HEK293 (cell line): ENCODE measurements at regions not wholly inside any gene's neighbourhood (a gene's known extent, or its start where the extent isn't known, plus 50 kb on each side); places are given as distances from the start of the nearest gene placed in this dataset.

Experiments
- CTCF ChIA-PET: fragments of 350-600 bp; formaldehyde crosslinking; extraction: SDS; loops from one replicate; lab custom pipeline; 2021; ENCODE audit warnings: antibody characterized with exemption; lab: Yijun Ruan, JAX
- POLR2A ChIA-PET: fragments of 300-600 bp; formaldehyde crosslinking; extraction: SDS; loops from one replicate; lab custom pipeline; 2020; ENCODE audit warnings: antibody characterized with exemption, inconsistent platforms; lab: Yijun Ruan, JAX
- H3K27ac ChIP-seq: fragments of 200-500 bp; sonication (Bioruptor generic); 2 replicates; pipeline ENCODE4 v1.5.1; 2014; ENCODE audit warnings: low read depth, low read length, control low read depth, inconsistent platforms; ENCODE audit errors: extremely low read depth
- H3K36me3 ChIP-seq, 2 experiments: fragments of 200-500 bp in 1 of 2; sonication (Bioruptor generic) in 1 of 2; 1 replicate in 1 of 2; 2 replicates in 1 of 2; pipeline ENCODE4 v1.5.1; 2014 to 2017; ENCODE audit warnings: inconsistent platforms in 2 of 2, low read length in 2 of 2; ENCODE audit not compliant: control insufficient read depth in 2 of 2, insufficient read depth in 1 of 2
- H3K4me1 ChIP-seq: fragments of 200-500 bp; sonication (Bioruptor generic); 2 replicates; pipeline ENCODE4 v1.5.1; 2014; ENCODE audit warnings: mild to moderate bottlenecking, low read length, inconsistent platforms; ENCODE audit not compliant: control insufficient read depth, insufficient read depth
- H3K4me3 ChIP-seq: 2 replicates; pipeline ENCODE4 v1.5.1; 2011; ENCODE audit warnings: low read depth, mild to moderate bottlenecking, control low read depth, low read length, moderate library complexity
- H3K9me3 ChIP-seq: fragments of 200-500 bp; sonication (Bioruptor generic); 2 replicates; pipeline ENCODE4 v1.5.1; 2014; ENCODE audit warnings: low read depth, low read length, inconsistent platforms; ENCODE audit not compliant: control insufficient read depth, insufficient read depth
- BCL6B ChIP-seq: fragments of 450-650 bp; formaldehyde crosslinking; IDR thresholded peaks from 2 replicates; pipeline ENCODE4 v1.5.1; 2017; ENCODE audit warnings: missing biosample characterization, missing genetic modification characterization
- GLI2 ChIP-seq: fragments of 450-650 bp; formaldehyde crosslinking; IDR thresholded peaks from 2 replicates; pipeline ENCODE4; 2017; ENCODE audit warnings: missing biosample characterization, missing genetic modification characterization, low read depth, borderline replicate concordance
- GLIS1 ChIP-seq: fragments of 450-650 bp; formaldehyde crosslinking; IDR thresholded peaks from 2 replicates; pipeline ENCODE4 v1.5.1; 2016; ENCODE audit warnings: missing biosample characterization, missing genetic modification characterization
- KLF16 ChIP-seq: fragments of 450-650 bp; formaldehyde crosslinking; IDR thresholded peaks from 2 replicates; pipeline ENCODE4 v1.5.1; 2017; ENCODE audit warnings: missing biosample characterization, missing genetic modification characterization
- SALL2 ChIP-seq: fragments of 450-650 bp; formaldehyde crosslinking; IDR thresholded peaks from 2 replicates; pipeline ENCODE4 v1.5.0; 2017; ENCODE audit warnings: missing biosample characterization, mild to moderate bottlenecking, missing genetic modification characterization, borderline replicate concordance
- ZBTB26 ChIP-seq: fragments of 450-650 bp; formaldehyde crosslinking; optimal IDR thresholded peaks from 2 replicates; pipeline ENCODE3; 2016; ENCODE audit warnings: missing biosample characterization, mild to moderate bottlenecking, missing genetic modification characterization
- ZBTB49 ChIP-seq: fragments of 450-650 bp; formaldehyde crosslinking; IDR thresholded peaks from 2 replicates; pipeline ENCODE4 v1.5.1; 2016; ENCODE audit warnings: missing biosample characterization, missing genetic modification characterization, low read depth
- ZFHX2 ChIP-seq: fragments of 450-650 bp; formaldehyde crosslinking; conservative IDR thresholded peaks from 2 replicates; pipeline ENCODE4 v1.5.1; 2016; ENCODE audit warnings: missing biosample characterization, missing genetic modification characterization
- ZNF18 ChIP-seq: fragments of 450-650 bp; formaldehyde crosslinking; IDR thresholded peaks from 2 replicates; pipeline ENCODE4 v1.5.1; 2016; ENCODE audit warnings: missing biosample characterization, missing genetic modification characterization
- ZNF266 ChIP-seq: fragments of 450-650 bp; formaldehyde crosslinking; IDR thresholded peaks from 2 replicates; pipeline ENCODE4 v1.5.1; 2016; ENCODE audit warnings: missing biosample characterization, missing genetic modification characterization, low read depth
- ZNF362 ChIP-seq: fragments of 450-650 bp; formaldehyde crosslinking; IDR thresholded peaks from 2 replicates; pipeline ENCODE4 v1.5.1; 2016; ENCODE audit warnings: missing biosample characterization, missing genetic modification characterization
- ZNF473 ChIP-seq: fragments of 450-650 bp; formaldehyde crosslinking; IDR thresholded peaks from 2 replicates; pipeline ENCODE4 v1.5.1; 2017; ENCODE audit warnings: missing biosample characterization, missing genetic modification characterization
- ZNF658 ChIP-seq: fragments of 450-650 bp; formaldehyde crosslinking; IDR thresholded peaks from 2 replicates; pipeline ENCODE4; 2016; ENCODE audit warnings: missing biosample characterization, missing genetic modification characterization
- ZNF747 ChIP-seq: fragments of 450-650 bp; formaldehyde crosslinking; IDR thresholded peaks from 2 replicates; pipeline ENCODE4 v1.5.1; 2016; ENCODE audit warnings: missing biosample characterization, missing genetic modification characterization
- ZNF792 ChIP-seq: fragments of 450-650 bp; formaldehyde crosslinking; IDR thresholded peaks from 2 replicates; pipeline ENCODE4 v1.5.1; 2016; ENCODE audit warnings: missing biosample characterization, missing genetic modification characterization
- ZNF837 ChIP-seq: fragments of 450-650 bp; formaldehyde crosslinking; IDR thresholded peaks from 2 replicates; pipeline ENCODE4 v1.5.1; 2016; ENCODE audit warnings: missing biosample characterization, missing genetic modification characterization
- ZSCAN30 ChIP-seq: fragments of 450-650 bp; IDR thresholded peaks from 2 replicates; pipeline ENCODE4 v1.5.1; 2018; ENCODE audit warnings: missing biosample characterization, mild to moderate bottlenecking, missing genetic modification characterization, moderate library complexity
- ZSCAN5A ChIP-seq: fragments of 450-650 bp; formaldehyde crosslinking; IDR thresholded peaks from 2 replicates; pipeline ENCODE4 v1.5.1; 2016; ENCODE audit warnings: missing biosample characterization, missing genetic modification characterization

GRCh38 chr18:2390158-2390557, 181.1 kb downstream of the METTL4 start:
- H3K9me3 ChIP-seq: no peaks in the 10 kb centered on the region
- ChIA-PET POLR2A (no interaction called here), CTCF (interaction anchor here (0.6 to 0.8 kb wide), 3 partner anchors 27 to 152 kb away, joined by 3 to 6 read pairs (median 3); no protein-coding TSS in a partner anchor)
- no peaks in the 10 kb centered on the region for H3K36me3 ChIP-seq
- no peak for TF ChIP-seq ZFHX2 (tag by site-specific recombination)
- no peak for TF ChIP-seq ZNF792
- H3K4me1 ChIP-seq: no peaks in the 10 kb centered on the region
- no peak overlapping the region for H3K27ac ChIP-seq
- no peak overlapping the region for H3K4me3 ChIP-seq

GRCh38 chr18:2391470-2391869, 179.8 kb downstream of the METTL4 start:
- Histone ChIP-seq H3K4me3 (no peak overlapping the region), H3K4me1 (no peaks in the 10 kb centered on the region), H3K9me3 (no peaks in the 10 kb centered on the region), H3K27ac (no peak overlapping the region), H3K36me3 (no peaks in the 10 kb centered on the region)
- CTCF ChIA-PET: interaction anchor here (0.7 kb wide), 1 partner anchor 133 kb away, joined by 3 read pairs; no protein-coding TSS in a partner anchor
- POLR2A ChIA-PET: no interaction called here
- no peak for TF ChIP-seq GLI2 (tag by site-specific recombination)
- TF ChIP-seq ZSCAN30 (tag by site-specific recombination): no peak
- TF ChIP-seq BCL6B (tag by site-specific recombination): no peak
- no peak for TF ChIP-seq SALL2 (tag by site-specific recombination)
- TF ChIP-seq ZNF747 (tag by site-specific recombination): no peak
- TF ChIP-seq ZNF266: no peak

GRCh38 chr18:2392446-2392845, 178.9 kb downstream of the METTL4 start:
- Histone ChIP-seq H3K4me1 (no peaks in the 10 kb centered on the region), H3K9me3 (no peaks in the 10 kb centered on the region), H3K4me3 (no peak overlapping the region), H3K36me3 (no peaks in the 10 kb centered on the region), H3K27ac (no peak overlapping the region)
- CTCF ChIA-PET: interaction anchor here (0.6 to 1.3 kb wide), 3 partner anchors 54 to 767 kb away, joined by 3 to 5 read pairs (median 3); no protein-coding TSS in a partner anchor
- TF ChIP-seq ZBTB49 (no peak), ZSCAN5A (tag by site-specific recombination) (no peak), GLIS1 (no peak), KLF16 (tag by site-specific recombination) (no peak), ZNF18 (tag by site-specific recombination) (no peak), ZNF473 (tag by site-specific recombination) (no peak), ZNF658 (tag by site-specific recombination) (no peak), ZBTB26 (tag by site-specific recombination) (no peak), ZNF837 (tag by site-specific recombination) (no peak), ZNF362 (tag by site-specific recombination) (no peak)
- POLR2A ChIA-PET: no interaction called here
